SK-N-MC (cell line): ENCODE measurements at regions not wholly inside any gene's neighbourhood (a gene's known extent, or its start where the extent isn't known, plus 50 kb on each side); places are given as distances from the start of the nearest gene placed in this dataset.

Source experiments
- EZH2 ChIP-seq: fragments of 200-600 bp; sonication (generic); IDR thresholded peaks from one replicate; pipeline ENCODE4 v1.6.1; 2017; ENCODE audit warnings: antibody characterized with exemption
- FOXP2 ChIP-seq: optimal IDR thresholded peaks from 2 replicates; pipeline ENCODE3; 2011; ENCODE audit warnings: mild to moderate bottlenecking, moderate library complexity; ENCODE audit not compliant: insufficient read depth; ENCODE audit errors: extremely low read length, control extremely low read depth
- POLR2AphosphoS5 ChIP-seq: IDR thresholded peaks from 2 replicates; pipeline ENCODE4 v1.6.1; 2012; ENCODE audit warnings: mild to moderate bottlenecking, low read depth, low read length, borderline replicate concordance

DNA sequence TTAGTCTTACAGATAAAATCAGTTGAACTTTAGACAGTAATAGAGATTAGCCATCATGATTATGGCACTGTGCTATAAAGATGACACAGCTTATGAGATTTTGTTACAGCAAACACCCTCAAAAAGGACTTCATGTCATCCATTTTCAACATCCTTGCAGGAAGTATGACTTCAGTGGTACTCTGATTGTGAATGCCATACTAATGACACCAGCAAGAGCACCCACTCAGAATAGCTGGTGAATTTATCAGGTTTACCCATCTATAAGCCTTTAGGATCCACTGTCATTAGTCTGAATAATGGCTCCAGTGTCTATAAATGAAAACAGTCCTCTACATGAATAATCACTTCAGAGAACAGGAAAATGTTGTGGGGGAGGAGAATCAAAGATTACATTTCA, 615.2 kb downstream of the RPS29 start:
- TF ChIP-seq POLR2AphosphoS5 (no peak), EZH2 (no peak), FOXP2 (no peak)
